Inflammatory macrophage treated with lipopolysaccharide for 4 hours (primary cell): ENCODE measurements at regions not wholly inside any gene's neighbourhood (a gene's known extent, or its start where the extent isn't known, plus 50 kb on each side); places are given as distances from the start of the nearest gene placed in this dataset.

Experiments used
- DNase-seq: peaks from one replicate; pipeline ENCODE4 v3.0.0-alpha.2; 2020

GRCh38 chr2:103103678-103104077, 341.8 kb downstream of the TMEM182 start:
- no peak for DNase-seq

DNA sequence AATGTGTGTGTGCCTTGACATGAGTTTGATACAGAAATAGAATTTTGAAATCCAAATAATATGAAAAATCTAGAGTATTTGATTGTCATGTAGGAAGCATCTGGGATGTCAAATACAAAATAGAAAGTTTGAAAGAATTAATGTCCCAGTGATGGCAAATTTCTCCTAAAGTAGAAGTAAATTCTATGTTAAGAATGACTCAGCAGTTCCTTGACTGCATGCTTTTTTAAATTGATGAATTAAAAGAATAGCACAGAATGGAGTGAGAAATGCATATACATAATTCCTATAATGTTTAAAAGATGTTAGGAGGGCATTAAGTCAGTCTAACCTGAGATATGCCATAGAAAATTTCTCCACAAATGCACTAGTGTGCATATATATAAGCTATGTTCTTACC, 357.5 kb downstream of the TMEM182 start:
- no peak for DNase-seq

DNA sequence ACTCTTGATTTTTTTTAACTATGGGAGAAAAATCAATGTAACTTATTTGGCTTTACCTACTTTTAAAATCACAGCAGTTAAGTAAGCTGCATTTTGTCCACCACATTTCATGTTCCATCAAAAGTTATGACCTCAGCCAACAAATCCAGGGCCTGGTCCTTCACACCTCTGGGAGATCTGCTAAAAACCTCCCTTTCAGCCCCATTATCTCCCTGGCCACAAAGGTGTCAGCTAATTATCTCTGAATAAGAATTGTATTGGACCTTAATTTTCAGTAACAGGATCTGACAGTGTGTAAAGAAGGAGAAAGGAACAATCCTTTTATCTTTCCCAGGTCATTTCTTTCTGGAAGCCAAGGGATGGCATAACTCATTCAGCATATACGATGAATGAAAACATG, 359.3 kb downstream of the TMEM182 start:
- no peak for DNase-seq

DNA sequence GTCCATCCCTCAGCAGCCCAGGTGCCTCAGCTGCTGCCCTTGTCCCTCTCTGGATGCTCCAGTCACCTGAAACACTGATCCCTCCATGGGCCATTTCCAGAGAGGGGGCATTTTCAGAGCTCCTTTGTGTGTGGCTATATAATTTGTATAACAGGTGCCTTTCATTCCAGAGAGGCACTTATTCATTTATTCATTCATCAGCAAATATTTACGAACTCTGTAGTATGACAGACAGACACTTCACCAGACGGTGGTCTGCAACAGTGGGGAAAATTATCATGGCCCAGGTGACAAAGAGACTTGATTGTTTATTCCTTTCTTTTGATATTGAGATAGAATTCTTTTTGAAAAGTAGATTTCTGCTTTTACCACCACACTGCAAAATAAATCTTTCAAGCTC, 361.7 kb downstream of the TMEM182 start:
- DNase-seq, result no peak

DNA sequence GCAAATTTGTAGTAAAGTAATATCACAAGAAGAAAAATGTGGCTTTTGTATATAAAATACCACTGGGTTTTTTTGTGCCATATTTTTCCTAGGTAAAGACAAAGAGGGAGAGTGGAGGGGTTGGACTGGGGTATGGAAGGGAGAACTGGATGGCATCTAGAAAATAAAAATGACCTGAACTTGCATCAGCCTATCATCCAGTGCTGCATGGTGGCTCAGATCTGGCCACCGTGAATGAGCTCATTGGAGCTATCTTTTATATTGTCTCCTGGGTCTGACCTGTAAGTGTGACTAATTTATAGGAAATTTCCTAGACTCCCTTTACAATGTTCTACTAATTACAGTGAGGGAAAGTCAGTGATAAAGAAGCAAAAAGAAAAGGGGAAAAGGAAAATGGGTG, 369.0 kb downstream of the TMEM182 start:
- DNase-seq, result no peak

DNA sequence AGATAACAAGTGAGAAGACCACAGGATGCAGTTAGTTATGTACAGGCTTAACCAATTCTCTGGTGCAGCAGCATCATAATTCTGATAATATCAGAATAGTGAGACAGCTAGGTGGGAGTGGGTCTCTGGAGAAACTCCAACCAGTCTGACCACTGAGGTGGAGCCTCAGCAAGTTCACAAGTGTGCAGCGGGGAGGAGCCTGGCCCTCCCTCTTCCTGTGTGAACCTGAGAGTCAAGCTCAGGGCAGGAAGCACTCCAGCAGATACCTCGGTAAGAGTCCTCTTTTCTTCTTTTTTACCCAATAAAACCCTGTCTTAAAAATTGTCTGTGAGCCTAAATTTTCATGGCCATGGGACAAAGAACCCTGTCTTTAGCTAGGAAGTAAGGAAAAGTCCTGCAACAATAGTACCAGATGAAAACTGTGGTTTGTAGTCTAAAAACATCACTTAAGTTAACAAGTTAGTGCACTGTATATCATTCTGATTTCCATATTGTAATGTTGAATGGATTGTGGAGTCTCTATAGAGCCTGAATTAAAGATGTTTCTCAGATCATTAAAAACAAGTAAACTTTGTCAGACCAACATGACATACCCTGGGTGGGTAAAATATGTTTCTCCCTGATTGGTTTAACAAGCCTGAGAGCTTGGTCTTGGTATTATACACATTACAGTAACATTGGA, 370.8 kb downstream of the TMEM182 start:
- no peak for DNase-seq

DNA sequence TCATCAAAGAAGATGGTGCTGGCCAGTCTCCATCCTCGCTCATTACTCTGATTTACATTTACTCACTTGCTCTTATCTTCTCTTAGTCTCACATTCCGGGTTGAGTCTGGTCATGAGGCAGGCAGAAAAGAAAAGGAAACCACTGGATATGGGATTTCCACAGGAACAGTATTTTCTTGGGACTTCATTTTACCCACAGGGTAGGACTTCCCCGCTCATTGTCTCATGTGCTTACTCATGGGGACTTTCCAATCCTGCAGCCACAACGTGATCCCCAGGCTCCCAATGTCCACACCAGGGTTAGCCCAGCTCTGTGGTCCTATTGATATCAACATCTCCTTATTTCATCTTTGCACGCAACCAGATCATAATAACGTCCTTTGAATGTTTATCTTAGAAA, 373.8 kb downstream of the TMEM182 start:
- DNase-seq, result no peak

DNA sequence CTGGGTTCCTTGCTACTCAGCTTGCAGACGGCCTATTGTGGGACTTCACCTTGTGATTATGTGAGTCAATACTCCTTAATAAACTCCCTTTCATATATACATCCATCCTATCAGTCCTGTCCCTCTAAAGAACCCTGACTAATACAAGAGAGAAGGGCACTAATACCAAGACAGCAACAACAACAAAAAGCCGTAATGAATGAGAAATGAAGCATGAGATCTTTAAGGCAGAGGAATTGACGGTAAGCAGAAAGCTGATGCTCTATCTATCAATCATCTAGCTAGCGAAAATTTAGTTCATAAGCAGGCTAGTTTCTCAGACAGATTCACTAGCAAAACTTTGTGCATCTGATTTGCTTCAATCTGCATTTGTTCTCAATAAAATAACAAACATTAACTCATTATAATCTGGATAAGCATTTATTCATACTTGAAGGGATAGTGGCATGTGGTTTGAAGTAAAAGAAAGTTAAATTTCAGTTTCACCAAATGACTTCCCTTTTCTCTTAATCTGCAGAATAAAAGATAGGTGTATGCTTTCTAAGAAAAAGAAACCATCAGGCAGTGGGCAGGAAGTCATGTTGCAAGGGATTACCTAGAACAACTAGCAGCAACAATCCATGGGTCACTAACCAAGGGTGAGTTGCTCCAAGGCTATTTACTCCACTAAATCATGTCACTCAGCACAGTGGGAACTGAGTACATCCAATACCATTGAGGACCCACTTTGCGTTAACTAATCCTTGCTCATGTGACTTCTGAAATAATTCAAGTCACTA, 376.5 kb downstream of the TMEM182 start:
- no peak for DNase-seq

GRCh38 chr2:103139628-103140268, 377.9 kb downstream of the TMEM182 start:
- DNase-seq, result no peak

DNA sequence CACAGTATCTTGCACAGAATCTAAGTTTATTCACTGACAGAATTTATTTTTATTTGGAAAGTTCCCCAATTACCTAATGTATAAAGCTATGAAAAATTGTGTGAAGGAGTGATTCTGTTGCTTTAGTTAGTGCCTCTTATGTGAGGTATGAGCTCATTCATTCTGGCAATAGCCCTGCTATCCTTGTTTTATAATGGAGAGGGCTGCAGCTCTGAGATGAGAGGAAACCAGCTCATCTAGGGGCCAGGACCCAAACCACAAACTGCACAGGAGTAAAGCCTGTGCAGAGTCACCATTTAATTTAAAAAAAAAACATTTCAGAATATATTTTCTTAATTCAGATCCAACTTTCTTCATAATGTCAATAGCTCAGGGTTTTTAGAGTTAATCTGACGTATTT, 383.0 kb downstream of the TMEM182 start:
- no peak for DNase-seq

DNA sequence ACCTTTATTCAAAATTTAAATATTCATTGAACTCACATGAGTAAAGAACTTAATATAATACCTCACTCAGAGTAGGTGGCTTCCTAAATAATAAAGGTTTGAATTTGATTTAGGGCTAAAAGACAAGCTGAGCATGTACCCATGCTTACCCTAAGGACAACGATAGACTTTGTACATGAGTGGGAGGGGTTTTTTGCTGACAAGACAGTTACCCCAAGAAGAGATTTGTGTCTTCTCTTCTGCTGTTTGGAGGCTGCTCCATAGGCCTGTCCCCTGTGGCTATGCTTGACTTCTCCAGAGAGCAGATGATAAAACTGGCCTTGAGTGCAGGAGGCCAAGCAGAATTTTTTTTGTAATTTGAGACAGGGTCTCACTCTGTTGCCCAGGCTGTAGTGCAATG, 383.9 kb downstream of the TMEM182 start:
- no peak for DNase-seq

DNA sequence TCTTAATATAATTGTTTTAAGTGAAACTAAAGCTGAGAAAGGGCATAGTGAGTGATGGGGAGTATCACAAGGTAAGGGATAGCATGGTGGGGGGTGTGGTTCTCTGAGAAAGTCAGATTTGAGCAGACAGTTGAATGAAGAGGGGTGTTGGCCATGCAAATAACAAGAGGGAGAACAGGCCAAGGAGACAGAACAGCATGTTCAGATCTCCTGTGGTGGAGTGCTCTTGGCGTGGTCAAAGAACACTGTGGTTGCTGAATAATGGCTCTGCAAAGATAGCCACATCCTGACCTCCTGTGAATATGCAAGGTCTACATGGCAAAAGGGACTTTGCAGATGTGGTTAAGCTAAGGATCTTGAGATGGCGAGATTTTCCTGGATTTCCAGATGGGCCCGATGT, 389.2 kb downstream of the TMEM182 start:
- no peak for DNase-seq

GRCh38 chr2:103152556-103152955, 390.7 kb downstream of the TMEM182 start:
- no peak for DNase-seq

DNA sequence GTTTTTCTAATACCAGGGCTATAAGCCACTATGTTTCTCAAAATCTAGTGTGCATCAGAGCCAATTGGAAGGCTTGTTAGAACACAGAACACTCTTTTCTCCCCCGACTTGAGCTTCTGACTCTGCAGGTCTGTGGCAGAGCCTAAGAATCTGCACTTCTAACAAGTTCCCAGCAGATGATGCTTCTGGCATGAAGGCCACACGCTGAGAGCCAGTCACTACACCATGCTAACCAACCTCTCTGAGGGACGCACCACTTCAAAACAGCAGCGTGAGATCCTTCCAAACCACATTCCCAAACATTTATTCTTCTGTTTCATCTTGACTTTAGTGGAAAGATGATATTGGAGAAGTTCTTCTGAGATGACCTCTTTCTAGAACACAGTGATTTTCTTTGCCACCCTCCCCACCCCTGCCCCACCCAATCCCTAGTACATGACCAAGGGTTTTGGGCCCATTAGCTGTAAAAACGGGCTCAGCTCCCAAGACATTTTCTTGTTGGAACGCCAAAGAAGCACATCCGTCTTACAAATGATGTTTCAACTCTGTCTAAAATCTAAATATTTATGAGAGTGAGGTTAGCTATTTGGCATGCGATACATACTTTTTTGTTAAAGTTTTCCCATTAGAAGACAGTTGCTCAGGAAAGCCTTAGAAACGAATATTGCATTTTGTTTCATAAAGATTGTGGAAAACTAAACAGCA, 391.9 kb downstream of the TMEM182 start:
- no peak for DNase-seq

DNA sequence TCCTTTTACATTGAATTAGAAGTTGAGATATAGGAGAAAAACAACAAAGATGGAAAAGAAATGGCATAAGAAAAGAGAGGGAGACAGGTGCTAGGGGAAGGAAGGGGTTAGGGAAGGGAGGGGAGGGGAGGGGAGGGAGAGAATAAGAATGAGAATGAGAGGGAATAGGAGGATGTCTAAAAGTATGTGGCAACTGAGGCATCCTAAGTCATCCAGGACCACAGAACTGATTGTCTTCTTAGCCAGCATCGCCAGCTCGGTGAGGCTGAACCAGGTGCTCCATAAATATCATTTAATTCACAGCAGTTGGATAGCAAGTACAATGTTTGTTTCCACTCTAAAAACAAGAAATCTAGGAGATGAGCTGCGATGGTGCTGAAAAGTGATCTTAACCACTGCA, 393.5 kb downstream of the TMEM182 start:
- no peak for DNase-seq

- DNase-seq, result no peak
Observed at GRCh38 chr2:103159018-103159417, 397.2 kb downstream of the TMEM182 start.

DNA sequence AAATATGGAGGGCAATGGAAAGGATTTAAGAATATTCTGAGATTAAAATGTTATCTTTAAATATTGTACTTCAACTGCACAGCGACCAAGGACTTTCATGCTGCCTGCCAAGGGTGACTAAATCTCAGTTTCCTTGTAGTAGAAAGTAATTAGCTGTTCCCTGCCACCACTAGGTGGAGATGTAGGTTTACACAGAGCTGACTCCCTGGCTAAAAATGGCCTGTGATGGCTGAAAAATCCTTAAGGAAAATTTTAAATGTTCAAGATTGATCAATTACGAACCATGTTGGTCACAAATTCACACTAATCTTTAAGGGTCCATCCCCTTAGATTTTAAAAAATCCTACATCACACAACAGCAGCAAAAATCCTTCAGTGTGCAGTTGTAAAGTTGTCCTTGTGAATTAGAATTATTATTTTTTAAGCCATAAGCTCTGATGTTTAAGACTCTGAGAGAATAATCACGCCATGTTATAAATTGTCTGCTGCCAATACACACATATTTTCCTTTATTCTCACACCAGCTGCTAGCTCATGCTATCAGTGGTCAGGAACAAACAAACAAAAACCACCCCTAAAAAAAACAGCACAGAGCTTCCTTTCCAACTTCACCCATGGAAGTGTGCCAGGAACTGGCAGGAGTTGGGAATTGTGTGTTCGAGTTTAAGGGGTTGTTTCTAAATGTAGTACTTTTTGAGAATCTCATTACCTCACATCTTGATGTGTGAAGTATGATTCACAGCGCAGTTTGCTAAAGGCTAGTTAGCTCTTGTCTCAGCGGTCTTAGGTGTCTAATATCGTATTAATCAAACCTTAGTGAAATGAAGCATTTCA, 399.8 kb downstream of the TMEM182 start:
- DNase-seq, result peak; percentile 44

- DNase-seq, result no peak
Observed at GRCh38 chr2:103164748-103165147, 402.9 kb downstream of the TMEM182 start.

GRCh38 chr2:103165836-103166235, 404.0 kb downstream of the TMEM182 start:
- DNase-seq, result no peak

DNA sequence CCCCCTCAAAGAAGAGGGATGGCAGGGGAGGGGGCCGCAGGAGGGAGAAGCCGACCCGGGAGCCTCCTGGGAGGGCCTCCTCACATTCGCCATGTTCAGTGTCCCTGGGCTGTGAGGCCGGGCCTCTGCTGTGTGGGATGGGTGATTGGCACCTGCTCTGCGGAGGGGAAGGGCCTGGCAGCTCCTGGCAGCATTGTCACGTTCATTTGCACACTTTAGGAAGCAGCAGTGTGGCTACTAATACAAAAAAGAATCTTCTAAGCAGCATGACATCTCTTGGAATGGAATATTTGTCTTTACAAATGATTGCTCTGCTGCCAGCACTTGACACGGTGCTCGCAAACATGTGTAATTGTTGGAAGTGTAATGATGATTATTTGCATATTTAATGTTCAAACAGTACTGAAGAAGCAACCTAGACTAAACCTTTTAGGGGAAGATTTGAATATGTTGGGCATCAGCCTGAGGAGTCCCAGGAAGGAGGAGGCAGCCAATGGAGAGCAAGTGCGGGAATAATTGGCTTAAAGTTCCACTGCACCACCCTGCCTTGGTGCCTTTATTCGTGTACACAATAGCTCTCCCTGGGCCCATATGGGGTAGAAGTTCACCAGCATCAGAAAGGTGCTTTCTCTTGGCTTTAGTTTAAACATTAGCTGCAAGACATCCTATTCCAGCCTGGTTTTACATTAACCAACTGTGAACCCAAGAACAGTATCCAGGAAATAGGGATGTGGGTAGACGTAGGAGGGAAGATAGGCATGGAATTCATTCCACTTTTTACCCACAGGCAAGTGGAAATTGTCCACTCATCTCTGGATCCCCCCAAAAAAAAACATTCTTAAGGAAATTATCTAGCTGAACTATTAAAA, 404.9 kb downstream of the TMEM182 start:
- DNase-seq, result no peak

DNA sequence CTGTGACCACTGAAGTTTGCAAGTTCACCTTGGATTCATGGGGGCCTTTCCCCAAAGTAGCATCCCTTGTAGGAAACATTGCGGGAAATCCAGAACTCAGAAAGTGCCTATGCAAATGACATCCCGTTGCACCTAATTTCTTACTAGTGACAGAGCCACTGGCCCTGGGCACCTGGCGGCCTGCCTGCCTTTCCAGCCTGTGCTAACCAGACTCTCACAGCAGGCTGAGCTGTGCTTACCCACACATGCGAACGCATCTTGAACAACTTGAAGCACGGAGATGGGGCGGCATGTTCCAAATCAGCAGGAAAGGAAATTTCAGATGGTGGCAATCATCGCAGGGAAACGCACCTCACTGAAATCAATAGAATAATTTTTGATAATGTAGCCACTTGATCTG, 405.8 kb downstream of the TMEM182 start:
- DNase-seq, result no peak

DNA sequence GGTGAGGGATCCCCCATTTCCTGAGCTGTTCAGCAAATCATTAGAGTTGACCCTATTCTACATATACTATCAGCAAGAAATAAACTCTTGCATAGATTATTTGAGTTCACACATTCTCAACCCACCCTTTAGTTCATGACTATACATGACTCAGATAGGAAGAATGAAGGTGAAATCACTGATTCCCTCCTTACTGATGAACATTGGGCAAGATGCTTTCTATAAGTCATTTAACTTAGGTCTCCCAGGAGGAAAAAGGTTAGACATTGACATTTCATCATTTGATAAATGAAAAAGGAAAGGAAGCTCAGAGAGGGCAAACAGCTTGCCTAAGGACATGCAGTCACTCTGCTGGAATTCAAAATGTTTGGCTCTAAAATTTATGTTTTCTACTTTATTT, 408.0 kb downstream of the TMEM182 start:
- DNase-seq, result no peak
